ENCODE measurements at regions not wholly inside any gene's neighbourhood (a gene's known extent, or its start where the extent isn't known, plus 50 kb on each side); places are given as distances from the start of the nearest gene placed in this dataset.

- no peak for DNase-seq (ENCODE audit: low spot score)
Observed at GRCh38 chr5:117943541-117943940, 1044.8 kb downstream of the DTWD2 start.

GRCh38 chr5:117942861-117943519 is 1045.4 kb downstream of the DTWD2 start:
- DNase-seq (ENCODE audit: low spot score), result no peak

GRCh38 chr5:117893211-117893610 is 1095.1 kb downstream of the DTWD2 start:
- no peak for DNase-seq (ENCODE audit: low spot score)

- no peak for DNase-seq (ENCODE audit: low spot score)
Observed at GRCh38 chr5:117892360-117892759, 1096.0 kb downstream of the DTWD2 start.

- no peak for DNase-seq (ENCODE audit: low spot score)
Observed at GRCh38 chr5:117889596-117889995, 1098.8 kb downstream of the DTWD2 start.

GRCh38 chr5:117888688-117889087 is 1099.7 kb downstream of the DTWD2 start:
- DNase-seq (ENCODE audit: low spot score), result no peak

- no peak for DNase-seq (ENCODE audit: low spot score)
Observed at GRCh38 chr5:117881426-117882230, 1106.7 kb downstream of the DTWD2 start.

- DNase-seq (ENCODE audit: low spot score), result no peak
Observed at GRCh38 chr5:117880932-117881331, 1107.4 kb downstream of the DTWD2 start.

GRCh38 chr5:117877731-117878130 is 1110.6 kb downstream of the DTWD2 start:
- DNase-seq (ENCODE audit: low spot score), result no peak

GRCh38 chr5:117872798-117873368 is 1115.5 kb downstream of the DTWD2 start:
- DNase-seq (ENCODE audit: low spot score), result no peak

GRCh38 chr5:117869596-117869995 is 1118.8 kb downstream of the DTWD2 start:
- no peak for DNase-seq (ENCODE audit: low spot score)

GRCh38 chr5:117863586-117864296 is 1124.6 kb downstream of the DTWD2 start:
- no peak for DNase-seq (ENCODE audit: low spot score)

GRCh38 chr5:117860550-117860949 is 1127.8 kb downstream of the DTWD2 start:
- DNase-seq (ENCODE audit: low spot score), result no peak

- DNase-seq (ENCODE audit: low spot score), result no peak
Observed at GRCh38 chr5:117859176-117859575, 1129.2 kb downstream of the DTWD2 start.

- DNase-seq (ENCODE audit: low spot score), result no peak
Observed at GRCh38 chr5:117856713-117857112, 1131.6 kb downstream of the DTWD2 start.

GRCh38 chr5:117837786-117838185 is 1150.6 kb downstream of the DTWD2 start:
- DNase-seq (ENCODE audit: low spot score), result no peak

GRCh38 chr5:117833691-117834090 is 1154.7 kb downstream of the DTWD2 start:
- DNase-seq (ENCODE audit: low spot score), result no peak

- DNase-seq (ENCODE audit: low spot score), result no peak
Observed at GRCh38 chr5:117829646-117830045, 1158.7 kb downstream of the DTWD2 start.

- DNase-seq (ENCODE audit: low spot score), result no peak
Observed at GRCh38 chr5:117813850-117814249, 1174.5 kb downstream of the DTWD2 start.

- no peak for DNase-seq (ENCODE audit: low spot score)
Observed at GRCh38 chr5:117812861-117813260, 1175.5 kb downstream of the DTWD2 start.

- no peak for DNase-seq (ENCODE audit: low spot score)
Observed at GRCh38 chr5:117809251-117809650, 1179.1 kb downstream of the DTWD2 start.

- DNase-seq (ENCODE audit: low spot score), result no peak
Observed at GRCh38 chr5:117805058-117805457, 1183.3 kb downstream of the DTWD2 start.

GRCh38 chr5:117803533-117803932 is 1184.8 kb downstream of the DTWD2 start:
- no peak for DNase-seq (ENCODE audit: low spot score)
